GM23248 (cell line): ENCODE measurements at regions not wholly inside any gene's neighbourhood (a gene's known extent, or its start where the extent isn't known, plus 50 kb on each side); places are given as distances from the start of the nearest gene placed in this dataset.

ENCODE experiments used
- EZH2 ChIP-seq: fragments of 200-600 bp; sonication (generic); IDR thresholded peaks from 2 replicates; pipeline ENCODE4 v1.6.1; 2018; ENCODE audit warnings: antibody characterized with exemption, mild to moderate bottlenecking; ENCODE audit not compliant: insufficient read depth, poor library complexity, severe bottlenecking
- EZH2phosphoT487 ChIP-seq: fragments of 200-600 bp; sonication (generic); IDR thresholded peaks from 2 replicates; pipeline ENCODE4 v1.6.1; 2018; ENCODE audit warnings: antibody characterized with exemption, moderate library complexity, mild to moderate bottlenecking, low read depth; ENCODE audit not compliant: insufficient read depth

DNA sequence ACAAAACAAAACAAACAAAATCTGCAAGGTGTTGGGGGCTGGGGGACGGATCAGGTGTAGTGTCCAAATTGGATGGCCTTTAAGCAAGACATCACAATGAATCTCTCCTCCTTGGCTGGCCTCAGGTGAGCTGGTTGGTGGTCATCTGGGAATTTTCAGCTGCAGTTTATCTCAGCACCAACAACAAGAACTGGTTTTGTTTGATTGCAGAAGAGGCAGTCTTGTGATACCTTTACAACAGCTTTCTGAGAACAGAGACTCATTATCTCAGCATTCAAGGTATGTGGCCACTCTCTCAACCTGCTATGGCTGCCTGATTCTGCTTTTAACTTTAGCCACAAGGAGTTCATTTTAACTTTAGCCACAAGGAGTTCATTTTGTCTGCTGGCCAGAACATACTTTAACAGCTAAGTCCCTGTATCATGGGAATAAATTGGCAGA, 1543.4 kb downstream of the EFNA5 start:
- TF ChIP-seq EZH2 = no peak
- TF ChIP-seq EZH2phosphoT487 = no peak
